Neural progenitor cell (in vitro differentiated cells): ENCODE measurements at regions not wholly inside any gene's neighbourhood (a gene's known extent, or its start where the extent isn't known, plus 50 kb on each side); places are given as distances from the start of the nearest gene placed in this dataset.
"Not testable (repeated sequence)": the region's sequence is repeated elsewhere in the genome, so short reads cannot be mapped to it uniquely, and the experiment has no call there.

Experiments
- EZH2 ChIP-seq: fragments of 200-600 bp; sonication (generic); IDR thresholded peaks from 2 replicates; pipeline ENCODE4 v1.6.1; 2017; ENCODE audit warnings: antibody characterized with exemption, mild to moderate bottlenecking, moderate library complexity
- TF ChIP-seq, protein P1 (sequence below): fragments of 200-600 bp; sonication (generic); IDR thresholded peaks from 2 replicates; pipeline ENCODE4 v1.5.1; 2017; ENCODE audit warnings: antibody characterized with exemption, mild to moderate bottlenecking

DNA sequence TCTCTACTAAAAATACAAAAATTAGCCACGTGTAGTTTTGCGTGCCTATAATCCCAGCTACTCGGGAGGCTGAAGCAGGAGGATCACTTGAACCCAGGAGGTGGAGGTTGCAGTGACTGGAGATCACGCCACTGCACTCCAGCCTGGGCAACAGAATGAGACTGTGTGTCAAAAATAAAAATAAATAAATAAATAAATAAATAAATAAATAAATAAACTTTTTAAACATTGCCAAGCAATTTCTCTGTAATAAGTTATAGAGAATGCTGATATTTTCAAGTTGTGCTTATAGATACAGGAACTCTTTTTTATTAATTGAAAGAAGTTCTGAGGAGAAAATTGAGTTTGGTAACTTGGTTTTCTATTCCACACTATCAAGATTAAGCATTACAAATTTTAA, 91.9 kb upstream of the ALDH1A1 start:
- TF ChIP-seq, protein P1, sequence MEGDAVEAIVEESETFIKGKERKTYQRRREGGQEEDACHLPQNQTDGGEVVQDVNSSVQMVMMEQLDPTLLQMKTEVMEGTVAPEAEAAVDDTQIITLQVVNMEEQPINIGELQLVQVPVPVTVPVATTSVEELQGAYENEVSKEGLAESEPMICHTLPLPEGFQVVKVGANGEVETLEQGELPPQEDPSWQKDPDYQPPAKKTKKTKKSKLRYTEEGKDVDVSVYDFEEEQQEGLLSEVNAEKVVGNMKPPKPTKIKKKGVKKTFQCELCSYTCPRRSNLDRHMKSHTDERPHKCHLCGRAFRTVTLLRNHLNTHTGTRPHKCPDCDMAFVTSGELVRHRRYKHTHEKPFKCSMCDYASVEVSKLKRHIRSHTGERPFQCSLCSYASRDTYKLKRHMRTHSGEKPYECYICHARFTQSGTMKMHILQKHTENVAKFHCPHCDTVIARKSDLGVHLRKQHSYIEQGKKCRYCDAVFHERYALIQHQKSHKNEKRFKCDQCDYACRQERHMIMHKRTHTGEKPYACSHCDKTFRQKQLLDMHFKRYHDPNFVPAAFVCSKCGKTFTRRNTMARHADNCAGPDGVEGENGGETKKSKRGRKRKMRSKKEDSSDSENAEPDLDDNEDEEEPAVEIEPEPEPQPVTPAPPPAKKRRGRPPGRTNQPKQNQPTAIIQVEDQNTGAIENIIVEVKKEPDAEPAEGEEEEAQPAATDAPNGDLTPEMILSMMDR, result not testable (repeated sequence)
- TF ChIP-seq EZH2, result not testable (repeated sequence)
